NT2/D1 (cell line): ENCODE measurements at regions not wholly inside any gene's neighbourhood (a gene's known extent, or its start where the extent isn't known, plus 50 kb on each side); places are given as distances from the start of the nearest gene placed in this dataset.

Experiments
- DNase-seq: peaks from one replicate; pipeline ENCODE4 v3.0.0-alpha.2; 2011; ENCODE audit warnings: low read depth, low spot score
- H3K27me3 ChIP-seq: 2 replicates; pipeline ENCODE4 v1.6.0; 2011; ENCODE audit warnings: mild to moderate bottlenecking; ENCODE audit not compliant: insufficient read length, insufficient read depth
- H3K36me3 ChIP-seq: 2 replicates; pipeline ENCODE4 v1.6.1; 2011; ENCODE audit warnings: mild to moderate bottlenecking, low read length, mixed read lengths; ENCODE audit not compliant: insufficient read depth, insufficient read length
- H3K4me1 ChIP-seq: 2 replicates; pipeline ENCODE4 v1.5.1; 2011; ENCODE audit not compliant: insufficient read depth, insufficient read length
- H3K4me3 ChIP-seq: 2 replicates; pipeline ENCODE4 v1.5.1; 2011; ENCODE audit warnings: low read depth; ENCODE audit not compliant: insufficient read length
- H3K9ac ChIP-seq: 2 replicates; pipeline ENCODE4 v1.6.0; 2011; ENCODE audit warnings: low read depth; ENCODE audit not compliant: insufficient read length
- H3K9me3 ChIP-seq: 2 replicates; pipeline ENCODE4 v1.5.1; 2011; ENCODE audit warnings: mild to moderate bottlenecking, low read length; ENCODE audit not compliant: insufficient read depth
- SUZ12 ChIP-seq: IDR thresholded peaks from 2 replicates; pipeline ENCODE4 v1.6.1; 2011; ENCODE audit not compliant: insufficient read length, insufficient read depth; ENCODE audit errors: extremely low read depth
- YY1 ChIP-seq: IDR thresholded peaks from 2 replicates; pipeline ENCODE4 v1.6.1; 2011; ENCODE audit not compliant: insufficient read length, insufficient read depth
- ZNF274 ChIP-seq: IDR thresholded peaks from 2 replicates; pipeline ENCODE4 v1.6.1; 2011; ENCODE audit warnings: mild to moderate bottlenecking, low read depth, low read length

DNA sequence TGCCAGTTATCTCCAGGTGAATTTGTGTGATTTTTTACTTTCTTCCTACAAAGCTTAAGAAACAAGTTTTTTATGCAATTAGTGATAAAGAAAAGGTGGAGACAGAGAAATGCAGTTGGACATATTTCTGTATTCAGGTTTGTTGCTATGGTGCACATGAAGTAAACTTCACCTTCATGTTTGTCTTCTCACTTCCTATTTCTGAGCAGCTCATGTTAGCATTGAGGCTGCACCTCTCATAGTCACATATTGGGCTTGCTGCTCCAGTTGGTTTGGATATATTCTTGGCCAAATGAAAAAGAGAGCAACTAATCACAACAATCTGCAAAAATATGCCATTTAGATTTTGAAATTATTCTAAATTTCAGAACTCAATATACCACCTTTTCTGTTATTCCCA lies 475.6 kb upstream of the ZWINT start:
- Histone ChIP-seq H3K4me3 (no peak overlapping the region), H3K36me3 (no peaks in the 10 kb centered on the region), H3K4me1 (no peaks in the 10 kb centered on the region), H3K27me3 (no peaks in the 10 kb centered on the region), H3K9ac (no peak overlapping the region), H3K9me3 (no peaks in the 10 kb centered on the region)
- no peak for TF ChIP-seq SUZ12
- TF ChIP-seq YY1 = no peak
- no peak for TF ChIP-seq ZNF274
- DNase-seq = no peak

DNA sequence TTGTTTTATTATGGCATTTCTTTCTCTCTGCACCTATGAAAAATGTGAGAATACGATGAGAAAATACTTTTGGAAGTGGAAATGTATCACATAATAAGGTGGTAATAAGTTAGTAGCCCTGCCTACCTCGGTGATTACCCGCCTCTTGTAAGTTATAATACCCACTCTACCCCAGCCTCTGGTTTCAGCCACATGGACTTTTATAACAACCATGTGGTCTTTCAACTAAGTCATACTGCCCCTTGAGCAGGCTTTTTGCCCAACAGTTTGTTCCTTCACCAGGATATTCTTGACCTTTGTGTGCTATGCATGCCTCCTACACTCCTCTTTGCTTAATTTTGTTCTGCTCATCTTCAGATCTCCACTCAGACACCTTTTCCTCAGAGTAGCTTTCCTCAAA lies 470.6 kb upstream of the ZWINT start:
- DNase-seq = no peak
- H3K9me3 ChIP-seq = no peaks in the 10 kb centered on the region

DNA sequence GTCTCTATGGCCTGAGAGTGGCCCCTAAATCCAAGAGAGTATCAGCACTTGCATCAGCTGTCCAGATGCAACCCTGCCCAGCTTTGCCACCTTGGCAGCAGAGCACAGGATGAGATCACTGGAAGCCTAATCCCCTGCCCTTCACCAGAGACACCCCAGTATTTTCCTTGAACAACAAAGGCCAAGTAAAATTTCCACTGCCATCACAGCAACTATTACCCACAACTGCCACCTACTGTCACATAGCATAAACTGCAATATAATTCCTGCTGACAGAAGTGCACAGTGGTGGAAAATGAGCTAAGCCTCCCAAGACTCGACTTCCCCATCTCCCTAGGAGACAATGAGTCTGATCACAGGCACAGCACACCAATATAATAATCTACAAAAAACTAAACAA lies 462.8 kb upstream of the ZWINT start:
- TF ChIP-seq SUZ12 = no peak
- no peak for TF ChIP-seq ZNF274
- no peak for TF ChIP-seq YY1
- DNase-seq = peak; percentile 18

More for the DNA sequence above, 470.6 kb upstream of the ZWINT start:
- Histone ChIP-seq H3K36me3 (no peaks in the 10 kb centered on the region), H3K4me3 (no peak overlapping the region), H3K4me1 (no peaks in the 10 kb centered on the region), H3K27me3 (no peaks in the 10 kb centered on the region), H3K9ac (no peak overlapping the region)
- TF ChIP-seq ZNF274 = no peak
- TF ChIP-seq YY1 = no peak
- no peak for TF ChIP-seq SUZ12

DNA sequence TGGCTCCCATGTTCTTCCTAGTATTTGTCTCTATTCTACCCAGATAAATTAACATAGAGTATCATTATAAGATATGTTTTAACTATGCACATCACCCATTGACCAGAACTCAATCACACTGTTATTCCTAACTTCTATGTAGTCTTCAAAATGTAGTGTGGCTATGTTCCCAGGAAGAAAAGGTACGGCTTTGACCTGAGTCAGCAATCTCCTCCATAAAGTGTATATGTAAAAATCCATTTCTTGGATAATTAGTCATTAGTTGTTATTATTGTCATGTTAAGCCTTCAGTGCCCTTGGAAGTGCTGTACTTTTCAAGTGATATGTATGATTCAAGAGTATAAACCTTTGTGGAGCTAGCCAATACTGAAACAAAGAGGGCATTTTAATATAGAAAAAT lies 444.0 kb upstream of the ZWINT start:
- Histone ChIP-seq H3K9me3 (no peaks in the 10 kb centered on the region), H3K36me3 (no peaks in the 10 kb centered on the region), H3K4me3 (no peak overlapping the region), H3K9ac (no peak overlapping the region), H3K4me1 (no peaks in the 10 kb centered on the region), H3K27me3 (no peaks in the 10 kb centered on the region)
- DNase-seq = no peak
- TF ChIP-seq ZNF274 (no peak), YY1 (no peak), SUZ12 (no peak)

More for the DNA sequence above, 462.8 kb upstream of the ZWINT start:
- Histone ChIP-seq H3K36me3 (no peaks in the 10 kb centered on the region), H3K4me1 (no peaks in the 10 kb centered on the region), H3K9ac (no peak overlapping the region), H3K27me3 (no peaks in the 10 kb centered on the region), H3K9me3 (no peaks in the 10 kb centered on the region; the same call in 1 of the 2 replicates), H3K4me3 (no peak overlapping the region)

DNA sequence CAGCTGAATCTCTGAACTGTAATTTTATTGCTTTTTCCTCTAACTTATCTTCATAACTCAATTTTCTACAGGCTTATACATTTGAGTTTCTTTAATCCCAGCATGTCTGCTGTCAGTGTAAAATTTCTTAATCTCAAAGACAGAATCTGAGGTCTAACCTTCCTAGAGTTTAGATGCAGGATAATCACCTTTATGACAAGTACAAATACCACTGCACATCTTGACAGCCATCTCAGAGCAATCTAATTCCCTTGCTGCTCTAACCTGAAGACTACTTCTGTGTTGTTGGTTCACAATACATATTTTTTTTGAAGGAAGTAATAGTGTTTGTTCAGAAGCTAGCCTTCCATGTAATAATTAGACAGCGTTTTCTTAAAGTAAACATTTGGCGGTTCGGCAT lies 424.2 kb upstream of the ZWINT start:
- Histone ChIP-seq H3K4me3 (no peak overlapping the region), H3K27me3 (no peaks in the 10 kb centered on the region), H3K4me1 (no peaks in the 10 kb centered on the region), H3K9me3 (no peaks in the 10 kb centered on the region), H3K9ac (no peak overlapping the region), H3K36me3 (no peaks in the 10 kb centered on the region)
- no peak for DNase-seq
- no peak for TF ChIP-seq SUZ12
- TF ChIP-seq ZNF274 = no peak
- no peak for TF ChIP-seq YY1

DNA sequence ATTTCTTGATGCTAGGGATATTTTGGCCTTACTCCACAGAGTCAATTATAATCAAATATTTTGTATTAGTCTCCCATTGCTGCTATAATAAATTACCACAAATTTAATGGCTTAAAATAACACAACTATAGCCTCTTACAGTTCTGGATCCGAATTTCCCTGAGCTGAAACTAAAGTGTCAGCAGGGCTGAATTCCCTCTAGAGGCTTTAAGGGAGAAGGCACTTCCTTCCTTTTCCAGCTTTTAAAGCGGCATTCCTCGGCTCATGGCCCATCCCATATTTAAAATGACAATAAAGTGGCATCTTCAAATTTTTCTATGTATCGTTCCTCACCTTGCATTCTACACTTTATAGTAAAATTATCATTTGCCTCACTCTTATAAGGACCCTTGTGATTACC lies 421.4 kb upstream of the ZWINT start:
- Histone ChIP-seq H3K9ac (no peak overlapping the region), H3K9me3 (no peaks in the 10 kb centered on the region), H3K27me3 (no peaks in the 10 kb centered on the region), H3K4me3 (no peak overlapping the region), H3K36me3 (no peaks in the 10 kb centered on the region), H3K4me1 (no peaks in the 10 kb centered on the region)
- TF ChIP-seq ZNF274 (no peak), YY1 (no peak)
- DNase-seq = no peak

DNA sequence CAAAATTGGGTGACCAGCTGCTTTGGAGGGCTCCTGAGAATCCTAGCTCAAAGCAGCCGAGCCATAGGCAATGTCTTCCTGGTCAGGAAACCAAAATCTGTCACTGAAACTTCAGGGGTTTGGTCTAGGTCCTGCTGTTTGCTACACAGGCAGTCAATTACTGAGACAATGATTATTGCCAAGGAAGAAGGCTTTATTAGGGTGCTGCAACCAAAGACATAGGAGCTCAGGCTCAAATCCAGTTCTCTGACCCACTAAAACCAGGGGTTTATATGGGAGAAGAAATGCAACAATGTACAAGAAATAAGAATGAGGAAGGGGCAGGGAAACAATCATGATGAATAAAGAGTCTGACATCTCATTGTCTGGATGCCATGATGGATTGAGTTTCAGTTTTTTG lies 410.3 kb upstream of the ZWINT start:
- H3K9me3 ChIP-seq = peaks cover 23% of the 10 kb centered on the region
- H3K9ac ChIP-seq = no peak overlapping the region
- no peak for DNase-seq
- no peaks in the 10 kb centered on the region for H3K27me3 ChIP-seq
- no peak overlapping the region for H3K4me3 ChIP-seq
- H3K4me1 ChIP-seq = no peaks in the 10 kb centered on the region
- H3K36me3 ChIP-seq = no peaks in the 10 kb centered on the region
- TF ChIP-seq SUZ12 (no peak), ZNF274 (no peak), YY1 (no peak)

DNA sequence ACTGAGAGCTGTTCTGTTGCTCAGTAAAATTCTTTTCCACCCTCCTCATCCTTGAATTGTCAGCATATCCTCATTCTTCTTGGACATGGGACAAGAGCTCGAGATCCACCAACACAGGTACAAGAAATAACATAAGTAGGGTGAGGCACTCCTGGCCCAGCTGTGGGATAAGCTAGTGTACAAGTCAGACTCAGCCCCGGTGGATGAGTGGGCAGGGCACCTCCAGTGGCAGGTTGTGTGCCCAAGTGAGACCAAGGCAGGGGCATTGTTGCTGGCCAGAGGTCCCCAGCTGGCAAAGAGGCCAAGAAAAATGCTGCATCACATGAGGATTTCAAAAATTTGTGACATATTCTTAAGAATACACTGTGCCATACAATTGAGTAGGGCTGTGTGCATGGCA lies 402.0 kb upstream of the ZWINT start:
- no peaks in the 10 kb centered on the region for H3K27me3 ChIP-seq
- no peak overlapping the region for H3K4me3 ChIP-seq
- H3K9me3 ChIP-seq = no peaks in the 10 kb centered on the region
- H3K36me3 ChIP-seq = no peaks in the 10 kb centered on the region
- H3K4me1 ChIP-seq = no peaks in the 10 kb centered on the region
- DNase-seq = no peak
- H3K9ac ChIP-seq = no peak overlapping the region
- TF ChIP-seq SUZ12 = no peak
- no peak for TF ChIP-seq YY1
- TF ChIP-seq ZNF274 = no peak
